GM23338 (cell line): ENCODE measurements at regions not wholly inside any gene's neighbourhood (a gene's known extent, or its start where the extent isn't known, plus 50 kb on each side); places are given as distances from the start of the nearest gene placed in this dataset.

Source experiments
- ATAC-seq: fragments of 200-7000 bp; cut with Tn5 transposase; 3 replicates; pipeline ENCODE4 v1.9.1; 2020
- DNase-seq: peaks from one replicate; pipeline ENCODE4 v3.0.0-alpha.2; 2015; ENCODE audit warnings: low spot score
- H2AFZ ChIP-seq: fragments of 200-600 bp; sonication (generic); 2 replicates; pipeline ENCODE4 v1.8.0; 2016; ENCODE audit warnings: antibody characterized with exemption, mild to moderate bottlenecking, moderate library complexity
- H3F3A ChIP-seq: fragments of 200-600 bp; sonication (generic); replicated peaks from 2 replicates; pipeline ENCODE4 v1.8.0; 2017; ENCODE audit warnings: antibody characterized with exemption, mixed run types, low read depth
- H3K27ac ChIP-seq: fragments of 200-600 bp; sonication (generic); 2 replicates; pipeline ENCODE4 v1.6.1; 2016; ENCODE audit warnings: low read depth
- H3K27me3 ChIP-seq: fragments of 200-600 bp; sonication (generic); 2 replicates; pipeline ENCODE4 v1.8.0; 2016; ENCODE audit warnings: mild to moderate bottlenecking, mixed run types, moderate library complexity; ENCODE audit not compliant: insufficient read depth
- H3K36me3 ChIP-seq: fragments of 200-600 bp; sonication (generic); 2 replicates; pipeline ENCODE4 v1.8.0; 2016; ENCODE audit warnings: mild to moderate bottlenecking; ENCODE audit not compliant: insufficient read depth
- H3K4me1 ChIP-seq: fragments of 200-600 bp; sonication (generic); 2 replicates; pipeline ENCODE4 v1.8.0; 2016; ENCODE audit warnings: mild to moderate bottlenecking, moderate library complexity; ENCODE audit not compliant: insufficient read depth
- H3K4me2 ChIP-seq: fragments of 200-600 bp; sonication (generic); 2 replicates; pipeline ENCODE4 v1.7.1; 2017; ENCODE audit warnings: mixed run types
- H3K4me3 ChIP-seq: fragments of 200-600 bp; sonication (generic); 2 replicates; pipeline ENCODE4 v1.6.1; 2016; ENCODE audit warnings: mixed run types
- H3K79me2 ChIP-seq: fragments of 200-600 bp; sonication (generic); replicated peaks from 2 replicates; pipeline ENCODE4 v1.8.0; 2017; ENCODE audit warnings: mild to moderate bottlenecking; ENCODE audit not compliant: insufficient read depth
- H3K9me2 ChIP-seq: fragments of 200-600 bp; sonication (generic); 2 replicates; pipeline ENCODE4 v1.8.0; 2017; ENCODE audit not compliant: insufficient read depth
- H4K20me1 ChIP-seq: fragments of 200-600 bp; sonication (generic); replicated peaks from 2 replicates; pipeline ENCODE4 v1.8.0; 2017; ENCODE audit warnings: mild to moderate bottlenecking; ENCODE audit not compliant: insufficient read depth
- H3K27ac Mint-ChIP-seq: 2 replicates; pipeline ENCODE4 v1.8.0; 2020; ENCODE audit warnings: inconsistent platforms, mild to moderate bottlenecking, moderate library complexity, mixed read lengths
- H3K27me3 Mint-ChIP-seq: 3 replicates; pipeline ENCODE4 v1.8.0; 2022; ENCODE audit warnings: low read depth, mild to moderate bottlenecking, moderate library complexity, mixed read lengths, inconsistent platforms; ENCODE audit not compliant: insufficient read depth, poor library complexity
- H3K36me3 Mint-ChIP-seq: 3 replicates; pipeline ENCODE4 v1.8.0; 2021; ENCODE audit warnings: low read depth, mild to moderate bottlenecking, inconsistent platforms, moderate library complexity, mixed read lengths
- H3K4me1 Mint-ChIP-seq: 3 replicates; pipeline ENCODE4 v1.8.0; 2020; ENCODE audit warnings: mild to moderate bottlenecking, inconsistent platforms, mixed read lengths
- H3K4me3 Mint-ChIP-seq: 3 replicates; pipeline ENCODE4 v1.8.0; 2021; ENCODE audit warnings: moderate library complexity, mild to moderate bottlenecking, inconsistent platforms, mixed read lengths
- H3K9me3 Mint-ChIP-seq: 3 replicates; pipeline ENCODE4 v1.8.0; 2020; ENCODE audit warnings: moderate library complexity, mild to moderate bottlenecking, inconsistent platforms, mixed read lengths
- EZH2 ChIP-seq: fragments of 200-600 bp; sonication (generic); IDR thresholded peaks from one replicate; pipeline ENCODE4 v1.8.0; 2017; ENCODE audit warnings: antibody characterized with exemption, mild to moderate bottlenecking, low read depth; ENCODE audit not compliant: unreplicated experiment
- EZH2phosphoT487 ChIP-seq: fragments of 200-600 bp; sonication (generic); IDR thresholded peaks from one replicate; pipeline ENCODE4 v1.8.1; 2018; ENCODE audit warnings: antibody characterized with exemption; ENCODE audit not compliant: unreplicated experiment
- JUNB ChIP-seq: IDR thresholded peaks from one replicate; pipeline ENCODE4 v1.6.1; 2016; ENCODE audit warnings: antibody characterized with exemption; ENCODE audit not compliant: unreplicated experiment
- NANOG ChIP-seq: IDR thresholded peaks from 2 replicates; pipeline ENCODE4 v1.6.1; 2016; ENCODE audit warnings: antibody characterized with exemption, borderline replicate concordance
- POLR2AphosphoS5 ChIP-seq: IDR thresholded peaks from 2 replicates; pipeline ENCODE4 v1.6.1; 2016; ENCODE audit warnings: antibody characterized with exemption, low read depth
- ZNF114 ChIP-seq: fragments of 250-450 bp; sonication (Bioruptor Pico); IDR thresholded peaks from 2 replicates; pipeline ENCODE4 v1.5.0; 2020; ENCODE audit warnings: mild to moderate bottlenecking, moderate library complexity
- TF ChIP-seq, protein P1 (sequence below): fragments of 250-450 bp; sonication (Bioruptor Pico); IDR thresholded peaks from 2 replicates; pipeline ENCODE4 v1.5.0; 2020; ENCODE audit warnings: mild to moderate bottlenecking, moderate library complexity

DNA sequence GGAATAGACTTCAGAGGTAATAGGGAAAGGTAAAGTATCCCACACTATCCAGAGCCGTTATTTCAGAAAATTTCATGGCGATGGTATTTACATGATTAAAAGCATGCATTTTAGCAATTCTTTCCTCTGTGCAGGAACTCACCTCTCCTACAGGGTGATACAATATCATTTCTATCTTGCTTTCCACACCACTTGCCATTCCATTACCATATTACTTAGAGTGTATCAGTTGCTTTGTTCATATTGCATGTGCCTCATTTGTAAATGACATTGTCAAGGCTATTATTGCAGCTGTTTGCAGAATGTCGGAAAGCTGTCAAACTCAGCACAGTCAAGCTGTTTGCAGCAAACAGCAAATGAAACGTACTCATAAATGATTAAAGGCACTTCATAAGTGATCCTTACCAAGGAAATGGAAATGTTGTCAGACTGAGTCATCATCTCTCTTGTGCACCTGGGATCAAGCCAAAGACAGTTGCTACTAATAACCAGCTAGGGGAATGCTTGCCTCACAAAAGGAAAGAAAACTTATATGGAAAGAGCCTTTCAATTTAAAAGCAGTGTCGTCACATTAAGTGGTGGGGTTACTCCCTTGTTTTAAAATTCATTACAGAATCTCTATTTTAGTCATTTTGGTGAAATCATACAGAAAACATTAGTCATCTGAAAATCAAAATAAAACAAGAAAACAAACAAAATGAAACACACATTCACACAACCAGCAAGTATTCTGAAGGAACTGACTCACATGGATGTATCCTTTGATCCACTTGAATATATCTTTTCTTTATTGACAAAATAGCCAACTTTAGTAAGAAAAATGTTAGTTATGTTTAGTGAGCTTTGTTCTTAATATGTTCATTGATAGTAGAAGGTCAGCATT lies 1064.1 kb upstream of the CNTNAP5 start (continued):
- TF ChIP-seq, protein P1, sequence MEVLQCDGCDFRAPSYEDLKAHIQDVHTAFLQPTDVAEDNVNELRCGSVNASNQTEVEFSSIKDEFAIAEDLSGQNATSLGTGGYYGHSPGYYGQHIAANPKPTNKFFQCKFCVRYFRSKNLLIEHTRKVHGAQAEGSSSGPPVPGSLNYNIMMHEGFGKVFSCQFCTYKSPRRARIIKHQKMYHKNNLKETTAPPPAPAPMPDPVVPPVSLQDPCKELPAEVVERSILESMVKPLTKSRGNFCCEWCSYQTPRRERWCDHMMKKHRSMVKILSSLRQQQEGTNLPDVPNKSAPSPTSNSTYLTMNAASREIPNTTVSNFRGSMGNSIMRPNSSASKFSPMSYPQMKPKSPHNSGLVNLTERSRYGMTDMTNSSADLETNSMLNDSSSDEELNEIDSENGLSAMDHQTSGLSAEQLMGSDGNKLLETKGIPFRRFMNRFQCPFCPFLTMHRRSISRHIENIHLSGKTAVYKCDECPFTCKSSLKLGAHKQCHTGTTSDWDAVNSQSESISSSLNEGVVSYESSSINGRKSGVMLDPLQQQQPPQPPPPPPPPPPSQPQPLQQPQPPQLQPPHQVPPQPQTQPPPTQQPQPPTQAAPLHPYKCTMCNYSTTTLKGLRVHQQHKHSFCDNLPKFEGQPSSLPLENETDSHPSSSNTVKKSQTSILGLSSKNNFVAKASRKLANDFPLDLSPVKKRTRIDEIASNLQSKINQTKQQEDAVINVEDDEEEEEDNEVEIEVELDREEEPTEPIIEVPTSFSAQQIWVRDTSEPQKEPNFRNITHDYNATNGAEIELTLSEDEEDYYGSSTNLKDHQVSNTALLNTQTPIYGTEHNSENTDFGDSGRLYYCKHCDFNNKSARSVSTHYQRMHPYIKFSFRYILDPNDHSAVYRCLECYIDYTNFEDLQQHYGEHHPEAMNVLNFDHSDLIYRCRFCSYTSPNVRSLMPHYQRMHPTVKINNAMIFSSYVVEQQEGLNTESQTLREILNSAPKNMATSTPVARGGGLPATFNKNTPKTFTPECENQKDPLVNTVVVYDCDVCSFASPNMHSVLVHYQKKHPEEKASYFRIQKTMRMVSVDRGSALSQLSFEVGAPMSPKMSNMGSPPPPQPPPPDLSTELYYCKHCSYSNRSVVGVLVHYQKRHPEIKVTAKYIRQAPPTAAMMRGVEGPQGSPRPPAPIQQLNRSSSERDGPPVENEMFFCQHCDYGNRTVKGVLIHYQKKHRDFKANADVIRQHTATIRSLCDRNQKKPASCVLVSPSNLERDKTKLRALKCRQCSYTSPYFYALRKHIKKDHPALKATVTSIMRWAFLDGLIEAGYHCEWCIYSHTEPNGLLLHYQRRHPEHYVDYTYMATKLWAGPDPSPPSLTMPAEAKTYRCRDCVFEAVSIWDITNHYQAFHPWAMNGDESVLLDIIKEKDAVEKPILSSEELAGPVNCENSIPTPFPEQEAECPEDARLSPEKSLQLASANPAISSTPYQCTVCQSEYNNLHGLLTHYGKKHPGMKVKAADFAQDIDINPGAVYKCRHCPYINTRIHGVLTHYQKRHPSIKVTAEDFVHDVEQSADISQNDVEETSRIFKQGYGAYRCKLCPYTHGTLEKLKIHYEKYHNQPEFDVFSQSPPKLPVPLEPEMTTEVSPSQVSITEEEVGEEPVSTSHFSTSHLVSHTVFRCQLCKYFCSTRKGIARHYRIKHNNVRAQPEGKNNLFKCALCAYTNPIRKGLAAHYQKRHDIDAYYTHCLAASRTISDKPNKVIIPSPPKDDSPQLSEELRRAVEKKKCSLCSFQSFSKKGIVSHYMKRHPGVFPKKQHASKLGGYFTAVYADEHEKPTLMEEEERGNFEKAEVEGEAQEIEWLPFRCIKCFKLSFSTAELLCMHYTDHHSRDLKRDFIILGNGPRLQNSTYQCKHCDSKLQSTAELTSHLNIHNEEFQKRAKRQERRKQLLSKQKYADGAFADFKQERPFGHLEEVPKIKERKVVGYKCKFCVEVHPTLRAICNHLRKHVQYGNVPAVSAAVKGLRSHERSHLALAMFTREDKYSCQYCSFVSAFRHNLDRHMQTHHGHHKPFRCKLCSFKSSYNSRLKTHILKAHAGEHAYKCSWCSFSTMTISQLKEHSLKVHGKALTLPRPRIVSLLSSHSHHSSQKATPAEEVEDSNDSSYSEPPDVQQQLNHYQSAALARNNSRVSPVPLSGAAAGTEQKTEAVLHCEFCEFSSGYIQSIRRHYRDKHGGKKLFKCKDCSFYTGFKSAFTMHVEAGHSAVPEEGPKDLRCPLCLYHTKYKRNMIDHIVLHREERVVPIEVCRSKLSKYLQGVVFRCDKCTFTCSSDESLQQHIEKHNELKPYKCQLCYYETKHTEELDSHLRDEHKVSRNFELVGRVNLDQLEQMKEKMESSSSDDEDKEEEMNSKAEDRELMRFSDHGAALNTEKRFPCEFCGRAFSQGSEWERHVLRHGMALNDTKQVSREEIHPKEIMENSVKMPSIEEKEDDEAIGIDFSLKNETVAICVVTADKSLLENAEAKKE (CRISPR knock-in tag): no peak
- TF ChIP-seq EZH2phosphoT487 (no peak), POLR2AphosphoS5 (no peak), JUNB (no peak)

DNA sequence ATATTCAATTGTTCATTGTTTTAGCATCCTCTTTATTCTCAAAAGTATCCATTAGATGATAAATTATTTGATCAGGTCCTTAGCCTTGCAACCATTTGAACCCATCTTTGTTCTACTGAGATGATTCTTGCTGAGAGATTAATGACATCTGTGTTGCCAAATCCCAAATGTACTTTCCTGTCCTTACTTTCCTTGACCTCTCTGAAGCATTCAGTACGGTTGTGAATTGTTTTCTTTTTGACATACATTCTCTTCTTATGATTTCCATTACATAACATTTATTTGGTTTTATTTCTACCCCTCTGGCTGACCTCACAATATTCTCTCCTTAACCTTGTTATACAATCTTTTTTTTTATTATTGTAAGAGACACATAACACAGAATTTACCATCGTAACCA lies 1058.6 kb upstream of the CNTNAP5 start:
- H3K9me2 ChIP-seq: peaks cover 4% of the 10 kb centered on the region; the same call in 1 of the 2 replicates
- H4K20me1 ChIP-seq: no peaks in the 10 kb centered on the region
- DNase-seq (no peak), ATAC-seq (no peak)
- Mint-ChIP-seq H3K4me1 (no peaks in the 10 kb centered on the region), H3K27ac (no peak overlapping the region), H3K27me3 (no peaks in the 10 kb centered on the region), H3K9me3 (peaks cover 7% of the 10 kb centered on the region; the same call in 1 of the 3 replicates), H3K36me3 (no peaks in the 10 kb centered on the region), H3K4me3 (no peak overlapping the region)
- no peaks in the 10 kb centered on the region for H3K36me3 ChIP-seq
- H3K27ac ChIP-seq: no peak overlapping the region
- H3K4me1 ChIP-seq: no peaks in the 10 kb centered on the region
- H3K79me2 ChIP-seq: no peaks in the 10 kb centered on the region
- no peak overlapping the region for H3K4me2 ChIP-seq
- no peak overlapping the region for H3K4me3 ChIP-seq
- no peaks in the 10 kb centered on the region for H3K27me3 ChIP-seq
- no peak overlapping the region; the same call in 1 of the 2 replicates for H2AFZ ChIP-seq
- H3F3A ChIP-seq: no peaks in the 10 kb centered on the region
- TF ChIP-seq POLR2AphosphoS5 (no peak), NANOG (no peak), ZNF114 (CRISPR knock-in tag) (no peak), EZH2phosphoT487 (no peak), EZH2 (no peak)
- TF ChIP-seq, protein P1 (CRISPR knock-in tag): no peak
